ENCODE measurements at regions not wholly inside any gene's neighbourhood (a gene's known extent, or its start where the extent isn't known, plus 50 kb on each side); places are given as distances from the start of the nearest gene placed in this dataset.

DNA sequence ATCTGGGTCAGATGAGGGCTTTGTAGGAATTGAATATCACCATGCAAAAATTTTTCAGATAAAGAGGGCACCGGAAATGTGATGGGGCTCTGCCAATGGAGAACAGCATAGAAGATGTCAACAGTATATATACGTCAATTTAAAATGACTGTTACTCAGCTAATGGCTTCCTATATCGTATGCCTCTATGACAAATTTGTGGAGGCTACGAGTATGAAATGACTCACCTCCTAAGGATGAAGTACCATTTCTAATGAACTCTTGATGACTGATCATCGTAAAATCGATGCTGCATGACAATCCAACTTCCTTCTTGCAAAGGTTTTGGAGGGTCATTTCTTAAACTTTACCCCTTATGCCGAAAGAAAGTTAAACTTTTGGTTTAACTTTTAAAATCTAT lies 450.3 kb upstream of the ZP4 start:
- in situ Hi-C loops (cut with MboI): no loop called here
- intact Hi-C loops (cut with micrococcal nuclease): no loop called here
- Histone ChIP-seq H3K27ac (ENCODE audit: extremely low read depth, low read depth, low read length) (no peak overlapping the region), H4K20me1 (replicated peaks; ENCODE audit: control insufficient read depth, insufficient read depth, low read length) (no peaks in the 10 kb centered on the region), H3K9ac (ENCODE audit: insufficient read depth in 1 of 2, low read depth in 2 of 2, low read length in 2 of 2) (no peak overlapping the region), H3K9me3 (replicated peaks; ENCODE audit: control insufficient read depth, insufficient read depth, low read depth, low read length) (no peaks in the 10 kb centered on the region), H3K4me2 (ENCODE audit: insufficient read depth, low read length) (no peak overlapping the region), H3K4me3 (no peak overlapping the region), H3K27me3 (ENCODE audit: control insufficient read depth in 2 of 2, insufficient read depth in 2 of 2, low read length in 2 of 2) (no peaks in the 10 kb centered on the region), H3K4me1 (replicated peaks in 1 of 2; ENCODE audit: control insufficient read depth in 2 of 2, insufficient read depth in 2 of 2, low read length in 2 of 2) (no peaks in the 10 kb centered on the region), H2AFZ (ENCODE audit: low read depth, low read length) (no peak overlapping the region), H3K79me2 (ENCODE audit: control insufficient read depth, insufficient read depth, low read length) (no peaks in the 10 kb centered on the region), H3K36me3 (ENCODE audit: control insufficient read depth, insufficient read depth, low read length) (no peaks in the 10 kb centered on the region), H3K9me1 (ENCODE audit: control insufficient read depth, insufficient read depth, low read length) (no peaks in the 10 kb centered on the region)
- ChIA-PET POLR2A (no interaction called here), CTCF (ENCODE audit: low intra/inter-chr PET ratio) (interaction anchor here (0.6 kb wide), 1 partner anchor 698 kb away, joined by 3 read pairs; no protein-coding TSS in a partner anchor)
- ATAC-seq: no peak
- DNase-seq (ENCODE audit: extremely low read depth in 1 of 4, low spot score in 3 of 4): peak in 2 of 4 experiments; percentile 20 to 25
- BruUV-seq (replicated peaks): no TSS peak
- WGBS (ENCODE audit: insufficient coverage, low coverage, missing lambda C conversion rate): 0% methylated on average over 7 of the region's 7 CpGs
- FAIRE-seq: no peak
- TF ChIP-seq RFX5 (IDR thresholded peaks at IDR 0.05; ENCODE audit: low read depth, low read length) (no peak), ZFP1 (CRISPR knock-in tag; IDR thresholded peaks at IDR 0.05) (no peak), ZNF707 (CRISPR knock-in tag; conservative IDR thresholded peaks at IDR 0.05) (no peak), PCBP2 (IDR thresholded peaks at IDR 0.05; ENCODE audit: low read depth, low read length, poor library complexity, severe bottlenecking) (no peak), SRSF1 (IDR thresholded peaks at IDR 0.05; ENCODE audit: low read depth, low read length) (no peak), ZC3H4 (CRISPR knock-in tag; IDR thresholded peaks at IDR 0.05; ENCODE audit: borderline replicate concordance) (no peak), E2F3 (CRISPR knock-in tag; IDR thresholded peaks at IDR 0.05) (no peak)
- TF ChIP-seq, protein P1, sequence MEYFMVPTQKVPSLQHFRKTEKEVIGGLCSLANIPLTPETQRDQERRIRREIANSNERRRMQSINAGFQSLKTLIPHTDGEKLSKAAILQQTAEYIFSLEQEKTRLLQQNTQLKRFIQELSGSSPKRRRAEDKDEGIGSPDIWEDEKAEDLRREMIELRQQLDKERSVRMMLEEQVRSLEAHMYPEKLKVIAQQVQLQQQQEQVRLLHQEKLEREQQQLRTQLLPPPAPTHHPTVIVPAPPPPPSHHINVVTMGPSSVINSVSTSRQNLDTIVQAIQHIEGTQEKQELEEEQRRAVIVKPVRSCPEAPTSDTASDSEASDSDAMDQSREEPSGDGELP (CRISPR knock-in tag; IDR thresholded peaks at IDR 0.05; ENCODE audit: borderline replicate concordance): no peak
- TF ChIP-seq, protein P2, sequence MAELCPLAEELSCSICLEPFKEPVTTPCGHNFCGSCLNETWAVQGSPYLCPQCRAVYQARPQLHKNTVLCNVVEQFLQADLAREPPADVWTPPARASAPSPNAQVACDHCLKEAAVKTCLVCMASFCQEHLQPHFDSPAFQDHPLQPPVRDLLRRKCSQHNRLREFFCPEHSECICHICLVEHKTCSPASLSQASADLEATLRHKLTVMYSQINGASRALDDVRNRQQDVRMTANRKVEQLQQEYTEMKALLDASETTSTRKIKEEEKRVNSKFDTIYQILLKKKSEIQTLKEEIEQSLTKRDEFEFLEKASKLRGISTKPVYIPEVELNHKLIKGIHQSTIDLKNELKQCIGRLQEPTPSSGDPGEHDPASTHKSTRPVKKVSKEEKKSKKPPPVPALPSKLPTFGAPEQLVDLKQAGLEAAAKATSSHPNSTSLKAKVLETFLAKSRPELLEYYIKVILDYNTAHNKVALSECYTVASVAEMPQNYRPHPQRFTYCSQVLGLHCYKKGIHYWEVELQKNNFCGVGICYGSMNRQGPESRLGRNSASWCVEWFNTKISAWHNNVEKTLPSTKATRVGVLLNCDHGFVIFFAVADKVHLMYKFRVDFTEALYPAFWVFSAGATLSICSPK (IDR thresholded peaks at IDR 0.05; ENCODE audit: borderline replicate concordance): no peak
- TF ChIP-seq, protein P3, sequence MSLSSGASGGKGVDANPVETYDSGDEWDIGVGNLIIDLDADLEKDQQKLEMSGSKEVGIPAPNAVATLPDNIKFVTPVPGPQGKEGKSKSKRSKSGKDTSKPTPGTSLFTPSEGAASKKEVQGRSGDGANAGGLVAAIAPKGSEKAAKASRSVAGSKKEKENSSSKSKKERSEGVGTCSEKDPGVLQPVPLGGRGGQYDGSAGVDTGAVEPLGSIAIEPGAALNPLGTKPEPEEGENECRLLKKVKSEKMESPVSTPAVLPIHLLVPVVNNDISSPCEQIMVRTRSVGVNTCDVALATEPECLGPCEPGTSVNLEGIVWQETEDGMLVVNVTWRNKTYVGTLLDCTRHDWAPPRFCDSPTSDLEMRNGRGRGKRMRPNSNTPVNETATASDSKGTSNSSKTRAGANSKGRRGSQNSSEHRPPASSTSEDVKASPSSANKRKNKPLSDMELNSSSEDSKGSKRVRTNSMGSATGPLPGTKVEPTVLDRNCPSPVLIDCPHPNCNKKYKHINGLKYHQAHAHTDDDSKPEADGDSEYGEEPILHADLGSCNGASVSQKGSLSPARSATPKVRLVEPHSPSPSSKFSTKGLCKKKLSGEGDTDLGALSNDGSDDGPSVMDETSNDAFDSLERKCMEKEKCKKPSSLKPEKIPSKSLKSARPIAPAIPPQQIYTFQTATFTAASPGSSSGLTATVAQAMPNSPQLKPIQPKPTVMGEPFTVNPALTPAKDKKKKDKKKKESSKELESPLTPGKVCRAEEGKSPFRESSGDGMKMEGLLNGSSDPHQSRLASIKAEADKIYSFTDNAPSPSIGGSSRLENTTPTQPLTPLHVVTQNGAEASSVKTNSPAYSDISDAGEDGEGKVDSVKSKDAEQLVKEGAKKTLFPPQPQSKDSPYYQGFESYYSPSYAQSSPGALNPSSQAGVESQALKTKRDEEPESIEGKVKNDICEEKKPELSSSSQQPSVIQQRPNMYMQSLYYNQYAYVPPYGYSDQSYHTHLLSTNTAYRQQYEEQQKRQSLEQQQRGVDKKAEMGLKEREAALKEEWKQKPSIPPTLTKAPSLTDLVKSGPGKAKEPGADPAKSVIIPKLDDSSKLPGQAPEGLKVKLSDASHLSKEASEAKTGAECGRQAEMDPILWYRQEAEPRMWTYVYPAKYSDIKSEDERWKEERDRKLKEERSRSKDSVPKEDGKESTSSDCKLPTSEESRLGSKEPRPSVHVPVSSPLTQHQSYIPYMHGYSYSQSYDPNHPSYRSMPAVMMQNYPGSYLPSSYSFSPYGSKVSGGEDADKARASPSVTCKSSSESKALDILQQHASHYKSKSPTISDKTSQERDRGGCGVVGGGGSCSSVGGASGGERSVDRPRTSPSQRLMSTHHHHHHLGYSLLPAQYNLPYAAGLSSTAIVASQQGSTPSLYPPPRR (CRISPR knock-in tag; IDR thresholded peaks at IDR 0.05; ENCODE audit: borderline replicate concordance): no peak
- TF ChIP-seq, protein P4, sequence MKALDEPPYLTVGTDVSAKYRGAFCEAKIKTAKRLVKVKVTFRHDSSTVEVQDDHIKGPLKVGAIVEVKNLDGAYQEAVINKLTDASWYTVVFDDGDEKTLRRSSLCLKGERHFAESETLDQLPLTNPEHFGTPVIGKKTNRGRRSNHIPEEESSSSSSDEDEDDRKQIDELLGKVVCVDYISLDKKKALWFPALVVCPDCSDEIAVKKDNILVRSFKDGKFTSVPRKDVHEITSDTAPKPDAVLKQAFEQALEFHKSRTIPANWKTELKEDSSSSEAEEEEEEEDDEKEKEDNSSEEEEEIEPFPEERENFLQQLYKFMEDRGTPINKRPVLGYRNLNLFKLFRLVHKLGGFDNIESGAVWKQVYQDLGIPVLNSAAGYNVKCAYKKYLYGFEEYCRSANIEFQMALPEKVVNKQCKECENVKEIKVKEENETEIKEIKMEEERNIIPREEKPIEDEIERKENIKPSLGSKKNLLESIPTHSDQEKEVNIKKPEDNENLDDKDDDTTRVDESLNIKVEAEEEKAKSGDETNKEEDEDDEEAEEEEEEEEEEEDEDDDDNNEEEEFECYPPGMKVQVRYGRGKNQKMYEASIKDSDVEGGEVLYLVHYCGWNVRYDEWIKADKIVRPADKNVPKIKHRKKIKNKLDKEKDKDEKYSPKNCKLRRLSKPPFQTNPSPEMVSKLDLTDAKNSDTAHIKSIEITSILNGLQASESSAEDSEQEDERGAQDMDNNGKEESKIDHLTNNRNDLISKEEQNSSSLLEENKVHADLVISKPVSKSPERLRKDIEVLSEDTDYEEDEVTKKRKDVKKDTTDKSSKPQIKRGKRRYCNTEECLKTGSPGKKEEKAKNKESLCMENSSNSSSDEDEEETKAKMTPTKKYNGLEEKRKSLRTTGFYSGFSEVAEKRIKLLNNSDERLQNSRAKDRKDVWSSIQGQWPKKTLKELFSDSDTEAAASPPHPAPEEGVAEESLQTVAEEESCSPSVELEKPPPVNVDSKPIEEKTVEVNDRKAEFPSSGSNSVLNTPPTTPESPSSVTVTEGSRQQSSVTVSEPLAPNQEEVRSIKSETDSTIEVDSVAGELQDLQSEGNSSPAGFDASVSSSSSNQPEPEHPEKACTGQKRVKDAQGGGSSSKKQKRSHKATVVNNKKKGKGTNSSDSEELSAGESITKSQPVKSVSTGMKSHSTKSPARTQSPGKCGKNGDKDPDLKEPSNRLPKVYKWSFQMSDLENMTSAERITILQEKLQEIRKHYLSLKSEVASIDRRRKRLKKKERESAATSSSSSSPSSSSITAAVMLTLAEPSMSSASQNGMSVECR (CRISPR knock-in tag; IDR thresholded peaks at IDR 0.05): no peak

All from K562 (cell line).